Esophagus squamous epithelium (tissue), 4 donors: ENCODE measurements at regions not wholly inside any gene's neighbourhood (a gene's known extent, or its start where the extent isn't known, plus 50 kb on each side); places are given as distances from the start of the nearest gene placed in this dataset.

Experiments used
- CTCF ChIP-seq, 6 experiments: fragments of 450-650 bp in 4 of 6; fragments of 200-600 bp in 2 of 6; sonication (generic) in 2 of 6; IDR thresholded peaks; one replicate each; pipeline ENCODE4 v1.5.1; 2016 to 2019; ENCODE audit warnings: antibody characterized with exemption in 6 of 6, mild to moderate bottlenecking in 4 of 6, moderate library complexity in 4 of 6
- POLR2A ChIP-seq, 4 donors: fragments of 450-650 bp; IDR thresholded peaks; one replicate each; pipeline ENCODE4 v1.6.1; 2017; ENCODE audit warnings: antibody characterized with exemption in 4 of 4, mild to moderate bottlenecking in 4 of 4, moderate library complexity in 3 of 4

- TF ChIP-seq POLR2A (IDR thresholded peaks at IDR 0.05) (no peak), CTCF (IDR thresholded peaks at IDR 0.05) (no peak)
Measured at GRCh38 chr4:56240554-56241174, 146.6 kb downstream of the AASDH start.
